Esophagus muscularis mucosa (tissue), 3 donors: ENCODE measurements at regions not wholly inside any gene's neighbourhood (a gene's known extent, or its start where the extent isn't known, plus 50 kb on each side); places are given as distances from the start of the nearest gene placed in this dataset.

Experiments
- POLR2A ChIP-seq: fragments of 450-650 bp; IDR thresholded peaks from one replicate; pipeline ENCODE4 v1.6.1; 2017; ENCODE audit warnings: antibody characterized with exemption, moderate library complexity, mild to moderate bottlenecking, low read depth
- TF ChIP-seq, protein P1 (sequence below), 3 experiments: fragments of 200-600 bp in 2 of 3; fragments of 450-650 bp in 1 of 3; sonication (generic) in 2 of 3; IDR thresholded peaks; one replicate each; pipeline ENCODE4 v1.5.1; 2017 to 2019; ENCODE audit warnings: antibody characterized with exemption in 3 of 3, mild to moderate bottlenecking in 2 of 3, moderate library complexity in 1 of 3

- TF ChIP-seq, protein P1, sequence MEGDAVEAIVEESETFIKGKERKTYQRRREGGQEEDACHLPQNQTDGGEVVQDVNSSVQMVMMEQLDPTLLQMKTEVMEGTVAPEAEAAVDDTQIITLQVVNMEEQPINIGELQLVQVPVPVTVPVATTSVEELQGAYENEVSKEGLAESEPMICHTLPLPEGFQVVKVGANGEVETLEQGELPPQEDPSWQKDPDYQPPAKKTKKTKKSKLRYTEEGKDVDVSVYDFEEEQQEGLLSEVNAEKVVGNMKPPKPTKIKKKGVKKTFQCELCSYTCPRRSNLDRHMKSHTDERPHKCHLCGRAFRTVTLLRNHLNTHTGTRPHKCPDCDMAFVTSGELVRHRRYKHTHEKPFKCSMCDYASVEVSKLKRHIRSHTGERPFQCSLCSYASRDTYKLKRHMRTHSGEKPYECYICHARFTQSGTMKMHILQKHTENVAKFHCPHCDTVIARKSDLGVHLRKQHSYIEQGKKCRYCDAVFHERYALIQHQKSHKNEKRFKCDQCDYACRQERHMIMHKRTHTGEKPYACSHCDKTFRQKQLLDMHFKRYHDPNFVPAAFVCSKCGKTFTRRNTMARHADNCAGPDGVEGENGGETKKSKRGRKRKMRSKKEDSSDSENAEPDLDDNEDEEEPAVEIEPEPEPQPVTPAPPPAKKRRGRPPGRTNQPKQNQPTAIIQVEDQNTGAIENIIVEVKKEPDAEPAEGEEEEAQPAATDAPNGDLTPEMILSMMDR (IDR thresholded peaks at IDR 0.05): no peak
- no peak for TF ChIP-seq POLR2A
Measured at GRCh38 chr2:19140463-19141208, 217.8 kb downstream of the OSR1 start.
